ENCODE measurements at regions not wholly inside any gene's neighbourhood (a gene's known extent, or its start where the extent isn't known, plus 50 kb on each side); places are given as distances from the start of the nearest gene placed in this dataset.

- TF ChIP-seq ESRRG (CRISPR knock-in tag; IDR thresholded peaks at IDR 0.05) = no peak
- TF ChIP-seq CREB5 (CRISPR knock-in tag; IDR thresholded peaks at IDR 0.05; ENCODE audit: low read depth) = no peak
- no peak for TF ChIP-seq RARB (CRISPR knock-in tag; IDR thresholded peaks at IDR 0.05)
- no peak for TF ChIP-seq PATZ1 (CRISPR knock-in tag; IDR thresholded peaks at IDR 0.05; ENCODE audit: borderline replicate concordance)
- no peak for TF ChIP-seq GLIS3 (CRISPR knock-in tag; IDR thresholded peaks at IDR 0.05)
- no peak for TF ChIP-seq TSHZ2 (CRISPR knock-in tag; IDR thresholded peaks at IDR 0.05)
- TF ChIP-seq ZNF70 (CRISPR knock-in tag; IDR thresholded peaks at IDR 0.05) = no peak
- TF ChIP-seq SNAI2 (CRISPR knock-in tag; IDR thresholded peaks at IDR 0.05) = no peak
- TF ChIP-seq ZFP30 (CRISPR knock-in tag; IDR thresholded peaks at IDR 0.05) = no peak
- TF ChIP-seq ZFP3 (CRISPR knock-in tag; IDR thresholded peaks at IDR 0.05) = no peak
- TF ChIP-seq CSRNP3 (CRISPR knock-in tag; IDR thresholded peaks at IDR 0.05) = no peak
- no peak for TF ChIP-seq ZC3H10 (CRISPR knock-in tag; IDR thresholded peaks at IDR 0.05)
- no peak for TF ChIP-seq TCF4 (CRISPR knock-in tag; IDR thresholded peaks at IDR 0.05; ENCODE audit: borderline replicate concordance)
- no peak for TF ChIP-seq POU6F1 (CRISPR knock-in tag; IDR thresholded peaks at IDR 0.05; ENCODE audit: borderline replicate concordance, low read depth)
Measured at GRCh38 chr2:2729246-2729645, 398.2 kb upstream of the MYT1L start.

All from SK-N-SH treated with all-trans-retinoic acid at 6 μM for 48 hours (cell line).